Activated CD8-positive, alpha-beta memory T cell treated with anti-CD3 and anti-CD28 coated beads for 48 hours (primary cell): ENCODE measurements at regions not wholly inside any gene's neighbourhood (a gene's known extent, or its start where the extent isn't known, plus 50 kb on each side); places are given as distances from the start of the nearest gene placed in this dataset.
"Not testable (repeated sequence)": the region's sequence is repeated elsewhere in the genome, so short reads cannot be mapped to it uniquely, and the experiment has no call there.

Experiments
- DNase-seq, 3 experiments: peaks; one replicate each; pipeline ENCODE4 v3.0.0-alpha.2; 2020; ENCODE audit warnings: low read depth in 2 of 3, low spot score in 2 of 3

GRCh38 chr14:48127674-48128073, 452.3 kb upstream of the MDGA2 start:
- no peak for DNase-seq

- no peak for DNase-seq
Observed at GRCh38 chr14:48125654-48126053, 450.2 kb upstream of the MDGA2 start.

GRCh38 chr14:48113713-48114112, 438.3 kb upstream of the MDGA2 start:
- DNase-seq = no peak

- no peak for DNase-seq
Observed at GRCh38 chr14:48111151-48111550, 435.7 kb upstream of the MDGA2 start.

GRCh38 chr14:48107646-48108045, 432.2 kb upstream of the MDGA2 start:
- DNase-seq = no peak

GRCh38 chr14:48096897-48097296, 421.5 kb upstream of the MDGA2 start:
- no peak for DNase-seq

- DNase-seq = no peak
Observed at GRCh38 chr14:48086516-48086915, 411.1 kb upstream of the MDGA2 start.

GRCh38 chr14:48075487-48075886, 400.1 kb upstream of the MDGA2 start:
- no peak for DNase-seq

- no peak for DNase-seq
Observed at GRCh38 chr14:48052973-48053372, 377.6 kb upstream of the MDGA2 start.

- DNase-seq = no peak
Observed at GRCh38 chr14:48035836-48036235, 360.4 kb upstream of the MDGA2 start.

- no peak for DNase-seq
Observed at GRCh38 chr14:48027115-48027514, 351.7 kb upstream of the MDGA2 start.

GRCh38 chr14:48023881-48024280, 348.5 kb upstream of the MDGA2 start:
- no peak for DNase-seq

GRCh38 chr14:48011484-48011883, 336.1 kb upstream of the MDGA2 start:
- DNase-seq = not testable (repeated sequence)

- no peak for DNase-seq
Observed at GRCh38 chr14:48008646-48009045, 333.2 kb upstream of the MDGA2 start.

- no peak for DNase-seq
Observed at GRCh38 chr14:48005986-48006385, 330.6 kb upstream of the MDGA2 start.

GRCh38 chr14:47993883-47994282, 318.5 kb upstream of the MDGA2 start:
- DNase-seq = no peak

GRCh38 chr14:47988175-47988574, 312.8 kb upstream of the MDGA2 start:
- DNase-seq = no peak

- no peak for DNase-seq
Observed at GRCh38 chr14:47978871-47979270, 303.5 kb upstream of the MDGA2 start.

- DNase-seq = no peak
Observed at GRCh38 chr14:47976139-47976538, 300.7 kb upstream of the MDGA2 start.

- DNase-seq = no peak
Observed at GRCh38 chr14:47966076-47966810, 290.8 kb upstream of the MDGA2 start.

- DNase-seq = no peak
Observed at GRCh38 chr14:47961634-47962033, 286.2 kb upstream of the MDGA2 start.

- DNase-seq = no peak
Observed at GRCh38 chr14:47959740-47960139, 284.3 kb upstream of the MDGA2 start.

GRCh38 chr14:47949006-47949405, 273.6 kb upstream of the MDGA2 start:
- no peak for DNase-seq
